Immature natural killer cell (primary cell): ENCODE measurements at regions not wholly inside any gene's neighbourhood (a gene's known extent, or its start where the extent isn't known, plus 50 kb on each side); places are given as distances from the start of the nearest gene placed in this dataset.
"Not testable (repeated sequence)": the region's sequence is repeated elsewhere in the genome, so short reads cannot be mapped to it uniquely, and the experiment has no call there.

Experiments
- DNase-seq, 3 donors: peaks; one replicate each; pipeline ENCODE4 v3.0.0; 2022; ENCODE audit warnings: mixed read lengths in 1 of 3
- H3K27ac Mint-ChIP-seq, 6 donors: one replicate each; pipeline ENCODE4 v1.8.0; 2020; ENCODE audit warnings: mixed read lengths in 6 of 6, mild to moderate bottlenecking in 5 of 6, inconsistent platforms in 4 of 6, moderate library complexity in 3 of 6
- H3K27me3 Mint-ChIP-seq, 3 donors: one replicate each; pipeline ENCODE4 v1.8.0; 2020 to 2021; ENCODE audit warnings: low read depth in 3 of 3, mild to moderate bottlenecking in 3 of 3, mixed read lengths in 3 of 3, moderate library complexity in 3 of 3, inconsistent platforms in 1 of 3
- H3K36me3 Mint-ChIP-seq, 3 donors: one replicate each; pipeline ENCODE4 v1.8.0; 2020; ENCODE audit warnings: mixed read lengths in 3 of 3, inconsistent platforms in 2 of 3, mild to moderate bottlenecking in 2 of 3
- H3K4me1 Mint-ChIP-seq, 2 donors: one replicate each; pipeline ENCODE4 v1.8.0; 2020; ENCODE audit warnings: inconsistent platforms in 2 of 2, mild to moderate bottlenecking in 2 of 2, mixed read lengths in 2 of 2, moderate library complexity in 1 of 2
- H3K4me3 Mint-ChIP-seq, 5 donors: one replicate each; pipeline ENCODE4 v1.8.0; 2020; ENCODE audit warnings: mild to moderate bottlenecking in 5 of 5, mixed read lengths in 5 of 5, inconsistent platforms in 3 of 5, moderate library complexity in 3 of 5
- H3K9me3 Mint-ChIP-seq, 6 donors: one replicate each; pipeline ENCODE4 v1.8.0; 2020; ENCODE audit warnings: mild to moderate bottlenecking in 6 of 6, mixed read lengths in 6 of 6, inconsistent platforms in 4 of 6, moderate library complexity in 3 of 6

GRCh38 chr6:49142421-49143151 is 320.5 kb downstream of the MMUT start:
- H3K4me1 Mint-ChIP-seq: no peaks in the 10 kb centered on the region
- peaks cover 0 to 3% (median 0%) of the 10 kb centered on the region in 3 donors for H3K36me3 Mint-ChIP-seq
- H3K9me3 Mint-ChIP-seq: peaks cover 13 to 49% (median 24%) of the 10 kb centered on the region in 6 donors
- H3K27me3 Mint-ChIP-seq: no peaks in the 10 kb centered on the region
- no peak overlapping the region for H3K27ac Mint-ChIP-seq
- no peak overlapping the region for H3K4me3 Mint-ChIP-seq
- DNase-seq: no peak

- H3K9me3 Mint-ChIP-seq: peaks cover 10 to 56% (median 31%) of the 10 kb centered on the region in 6 donors
- peaks cover 0 to 1% (median 0%) of the 10 kb centered on the region in 3 donors for H3K27me3 Mint-ChIP-seq
- H3K27ac Mint-ChIP-seq: no peak overlapping the region
- H3K36me3 Mint-ChIP-seq: no peaks in the 10 kb centered on the region
- H3K4me1 Mint-ChIP-seq: no peaks in the 10 kb centered on the region
- no peak overlapping the region for H3K4me3 Mint-ChIP-seq
- DNase-seq: no peak
Measured at GRCh38 chr6:49121970-49122369, 341.1 kb downstream of the MMUT start.

- peaks cover 4 to 40% (median 20%) of the 10 kb centered on the region in 6 donors for H3K9me3 Mint-ChIP-seq
Measured at GRCh38 chr6:49118478-49118877, 344.6 kb downstream of the MMUT start.

GRCh38 chr6:49110916-49111315 is 352.1 kb downstream of the MMUT start:
- H3K4me3 Mint-ChIP-seq: no peak overlapping the region
- no peak for DNase-seq
- no peak overlapping the region for H3K27ac Mint-ChIP-seq
- no peaks in the 10 kb centered on the region for H3K4me1 Mint-ChIP-seq
- no peaks in the 10 kb centered on the region for H3K36me3 Mint-ChIP-seq
- peaks cover 7 to 33% (median 16%) of the 10 kb centered on the region in 6 donors for H3K9me3 Mint-ChIP-seq
- no peaks in the 10 kb centered on the region for H3K27me3 Mint-ChIP-seq

More at GRCh38 chr6:49118478-49118877, 344.6 kb downstream of the MMUT start:
- H3K27ac Mint-ChIP-seq: no peak overlapping the region
- H3K27me3 Mint-ChIP-seq: no peaks in the 10 kb centered on the region
- H3K36me3 Mint-ChIP-seq: no peaks in the 10 kb centered on the region
- H3K4me1 Mint-ChIP-seq: no peaks in the 10 kb centered on the region
- H3K4me3 Mint-ChIP-seq: no peak overlapping the region
- no peak for DNase-seq

- not testable (repeated sequence) for DNase-seq, H3K36me3 Mint-ChIP-seq, H3K4me1 Mint-ChIP-seq, H3K4me3 Mint-ChIP-seq, H3K27me3 Mint-ChIP-seq, H3K27ac Mint-ChIP-seq
- peaks cover 3 to 40% (median 21%) of the 10 kb centered on the region in 6 donors for H3K9me3 Mint-ChIP-seq
Measured at GRCh38 chr6:49097664-49098063, 365.4 kb downstream of the MMUT start.

GRCh38 chr6:49097116-49097515 is 365.9 kb downstream of the MMUT start:
- Mint-ChIP-seq H3K9me3 (peaks cover 4 to 41% (median 21%) of the 10 kb centered on the region in 6 donors), H3K4me3 (no peak overlapping the region), H3K27me3 (peaks cover 0 to 2% (median 0%) of the 10 kb centered on the region in 3 donors), H3K4me1 (no peaks in the 10 kb centered on the region), H3K27ac (no peak overlapping the region), H3K36me3 (peaks cover 0 to 3% (median 0%) of the 10 kb centered on the region in 3 donors)
- DNase-seq: no peak

- Mint-ChIP-seq H3K27ac (no peak overlapping the region), H3K9me3 (peaks cover 6 to 40% (median 22%) of the 10 kb centered on the region in 6 donors), H3K36me3 (no peaks in the 10 kb centered on the region), H3K4me1 (no peaks in the 10 kb centered on the region), H3K4me3 (no peak overlapping the region), H3K27me3 (peaks cover 0 to 3% (median 0%) of the 10 kb centered on the region in 3 donors)
- DNase-seq: no peak
Measured at GRCh38 chr6:49088631-49089030, 374.4 kb downstream of the MMUT start.

- Mint-ChIP-seq H3K27me3 (peaks cover 0 to 3% (median 0%) of the 10 kb centered on the region in 3 donors), H3K4me3 (no peak overlapping the region), H3K27ac (no peak overlapping the region), H3K36me3 (no peaks in the 10 kb centered on the region), H3K9me3 (peaks cover 6 to 41% (median 24%) of the 10 kb centered on the region in 6 donors), H3K4me1 (no peaks in the 10 kb centered on the region)
- DNase-seq: no peak
Measured at GRCh38 chr6:49087369-49087768, 375.7 kb downstream of the MMUT start.

GRCh38 chr6:49082611-49083010 is 380.4 kb downstream of the MMUT start:
- H3K4me1 Mint-ChIP-seq: no peaks in the 10 kb centered on the region
- no peak for DNase-seq

GRCh38 chr6:49072885-49073620 is 390.0 kb downstream of the MMUT start:
- no peak overlapping the region for H3K27ac Mint-ChIP-seq
- no peak for DNase-seq
- H3K4me1 Mint-ChIP-seq: no peaks in the 10 kb centered on the region
- peaks cover 8 to 38% (median 26%) of the 10 kb centered on the region in 6 donors for H3K9me3 Mint-ChIP-seq
- H3K36me3 Mint-ChIP-seq: no peaks in the 10 kb centered on the region
- H3K27me3 Mint-ChIP-seq: peaks cover 0 to 3% (median 0%) of the 10 kb centered on the region in 3 donors
- H3K4me3 Mint-ChIP-seq: no peak overlapping the region

More at GRCh38 chr6:49082611-49083010, 380.4 kb downstream of the MMUT start:
- H3K36me3 Mint-ChIP-seq: no peaks in the 10 kb centered on the region
- peaks cover 0 to 3% (median 0%) of the 10 kb centered on the region in 3 donors for H3K27me3 Mint-ChIP-seq
- H3K9me3 Mint-ChIP-seq: peaks cover 6 to 54% (median 22%) of the 10 kb centered on the region in 6 donors
- no peak overlapping the region for H3K4me3 Mint-ChIP-seq
- no peak overlapping the region for H3K27ac Mint-ChIP-seq

- no peaks in the 10 kb centered on the region for H3K4me1 Mint-ChIP-seq
- no peak for DNase-seq
- H3K27me3 Mint-ChIP-seq: peaks cover 0 to 3% (median 0%) of the 10 kb centered on the region in 3 donors
- peaks cover 14 to 37% (median 22%) of the 10 kb centered on the region in 6 donors for H3K9me3 Mint-ChIP-seq
- no peak overlapping the region for H3K4me3 Mint-ChIP-seq
- H3K36me3 Mint-ChIP-seq: no peaks in the 10 kb centered on the region
- H3K27ac Mint-ChIP-seq: no peak overlapping the region
Measured at GRCh38 chr6:49072146-49072545, 390.9 kb downstream of the MMUT start.

GRCh38 chr6:49070411-49070810 is 392.6 kb downstream of the MMUT start:
- Mint-ChIP-seq H3K27ac (no peak overlapping the region), H3K36me3 (no peaks in the 10 kb centered on the region), H3K4me1 (no peaks in the 10 kb centered on the region), H3K4me3 (no peak overlapping the region), H3K27me3 (peaks cover 0 to 3% (median 0%) of the 10 kb centered on the region in 3 donors), H3K9me3 (peaks cover 15 to 47% (median 19%) of the 10 kb centered on the region in 6 donors)
- DNase-seq: no peak

GRCh38 chr6:49054311-49054710 is 408.7 kb downstream of the MMUT start:
- peaks cover 9 to 42% (median 25%) of the 10 kb centered on the region in 6 donors for H3K9me3 Mint-ChIP-seq
- no peak overlapping the region for H3K4me3 Mint-ChIP-seq
- no peak overlapping the region for H3K27ac Mint-ChIP-seq
- H3K27me3 Mint-ChIP-seq: peaks cover 0 to 2% (median 0%) of the 10 kb centered on the region in 3 donors
- DNase-seq: no peak
- no peaks in the 10 kb centered on the region for H3K36me3 Mint-ChIP-seq
- H3K4me1 Mint-ChIP-seq: no peaks in the 10 kb centered on the region

GRCh38 chr6:49052901-49053300 is 410.2 kb downstream of the MMUT start:
- no peak overlapping the region for H3K4me3 Mint-ChIP-seq
- H3K4me1 Mint-ChIP-seq: no peaks in the 10 kb centered on the region
- H3K9me3 Mint-ChIP-seq: peaks cover 5 to 46% (median 27%) of the 10 kb centered on the region in 6 donors
- no peaks in the 10 kb centered on the region for H3K36me3 Mint-ChIP-seq
- H3K27ac Mint-ChIP-seq: no peak overlapping the region
- peaks cover 0 to 2% (median 0%) of the 10 kb centered on the region in 3 donors for H3K27me3 Mint-ChIP-seq
- DNase-seq: no peak
